Mucosa of descending colon (tissue), 3 donors: ENCODE measurements at regions not wholly inside any gene's neighbourhood (a gene's known extent, or its start where the extent isn't known, plus 50 kb on each side); places are given as distances from the start of the nearest gene placed in this dataset.

ENCODE experiments used
- ATAC-seq: fragments of 200-7000 bp; cut with Tn5 transposase; one replicate; pipeline ENCODE4 v1.9.1; 2020; ENCODE audit warnings: mild to moderate bottlenecking, moderate library complexity
- DNase-seq, 3 donors: peaks; one replicate each; pipeline ENCODE4 v3.0.0-alpha.2; 2020
- H3K36me3 ChIP-seq: fragments of 200-600 bp; one replicate; pipeline ENCODE4 v1.8.0; 2021; ENCODE audit warnings: low read depth, mild to moderate bottlenecking
- H3K4me1 ChIP-seq: fragments of 200-600 bp; one replicate; pipeline ENCODE4 v1.8.0; 2021; ENCODE audit warnings: low read depth, mild to moderate bottlenecking
- H3K4me3 ChIP-seq: fragments of 200-600 bp; one replicate; pipeline ENCODE4 v1.8.0; 2021; ENCODE audit warnings: mild to moderate bottlenecking
- H3K9me3 ChIP-seq: fragments of 200-600 bp; one replicate; pipeline ENCODE4 v1.8.0; 2021; ENCODE audit warnings: mild to moderate bottlenecking
- intact Hi-C, 2 donors: fragments of 100-400 bp; cut with DNase I in 1 of 2; cut with micrococcal nuclease in 1 of 2; formaldehyde crosslinking; loops; one replicate each; pipeline versions ENCODE4 v1.11.0 to v1.11.1; 2022; cut with DNase I, micrococcal nuclease
- TF ChIP-seq, protein P1 (sequence below): fragments of 200-600 bp; IDR thresholded peaks from one replicate; pipeline ENCODE4 v1.8.0; 2022; ENCODE audit warnings: antibody characterized with exemption, mild to moderate bottlenecking
- donor health status: DM: no; HTN: no; CAD: no; lungs with moderate emphysema.
- donor health status: DM: no; HTN: no; CAD: no.
- donor health status: DM: no; HTN: yes; CAD: no.

DNA sequence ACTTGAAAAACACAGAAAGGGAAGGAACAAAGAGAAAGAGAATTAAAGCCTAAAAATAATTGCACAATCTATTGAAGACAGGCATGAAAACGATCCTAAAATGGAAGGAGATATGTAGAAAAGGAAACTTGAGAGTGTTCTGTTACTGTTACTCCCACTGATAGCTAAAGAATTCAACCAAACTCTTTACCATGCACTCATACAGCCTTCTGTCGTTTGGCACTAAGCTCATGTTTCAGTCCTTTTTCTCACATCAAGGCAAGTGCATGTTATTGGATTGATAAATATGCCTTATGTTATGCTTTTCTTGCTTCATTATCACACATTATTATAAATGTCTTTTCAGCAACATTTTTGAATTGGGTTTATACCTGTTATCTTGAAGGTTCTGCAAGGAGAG lies 696.5 kb downstream of the EFNA5 start:
- intact Hi-C loops: no loop called here
- Histone ChIP-seq H3K36me3 (no peaks in the 10 kb centered on the region), H3K4me3 (no peak overlapping the region), H3K9me3 (no peaks in the 10 kb centered on the region), H3K4me1 (no peaks in the 10 kb centered on the region)
- no peak for ATAC-seq
- TF ChIP-seq, protein P1, sequence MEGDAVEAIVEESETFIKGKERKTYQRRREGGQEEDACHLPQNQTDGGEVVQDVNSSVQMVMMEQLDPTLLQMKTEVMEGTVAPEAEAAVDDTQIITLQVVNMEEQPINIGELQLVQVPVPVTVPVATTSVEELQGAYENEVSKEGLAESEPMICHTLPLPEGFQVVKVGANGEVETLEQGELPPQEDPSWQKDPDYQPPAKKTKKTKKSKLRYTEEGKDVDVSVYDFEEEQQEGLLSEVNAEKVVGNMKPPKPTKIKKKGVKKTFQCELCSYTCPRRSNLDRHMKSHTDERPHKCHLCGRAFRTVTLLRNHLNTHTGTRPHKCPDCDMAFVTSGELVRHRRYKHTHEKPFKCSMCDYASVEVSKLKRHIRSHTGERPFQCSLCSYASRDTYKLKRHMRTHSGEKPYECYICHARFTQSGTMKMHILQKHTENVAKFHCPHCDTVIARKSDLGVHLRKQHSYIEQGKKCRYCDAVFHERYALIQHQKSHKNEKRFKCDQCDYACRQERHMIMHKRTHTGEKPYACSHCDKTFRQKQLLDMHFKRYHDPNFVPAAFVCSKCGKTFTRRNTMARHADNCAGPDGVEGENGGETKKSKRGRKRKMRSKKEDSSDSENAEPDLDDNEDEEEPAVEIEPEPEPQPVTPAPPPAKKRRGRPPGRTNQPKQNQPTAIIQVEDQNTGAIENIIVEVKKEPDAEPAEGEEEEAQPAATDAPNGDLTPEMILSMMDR: no peak
- DNase-seq: no peak

DNA sequence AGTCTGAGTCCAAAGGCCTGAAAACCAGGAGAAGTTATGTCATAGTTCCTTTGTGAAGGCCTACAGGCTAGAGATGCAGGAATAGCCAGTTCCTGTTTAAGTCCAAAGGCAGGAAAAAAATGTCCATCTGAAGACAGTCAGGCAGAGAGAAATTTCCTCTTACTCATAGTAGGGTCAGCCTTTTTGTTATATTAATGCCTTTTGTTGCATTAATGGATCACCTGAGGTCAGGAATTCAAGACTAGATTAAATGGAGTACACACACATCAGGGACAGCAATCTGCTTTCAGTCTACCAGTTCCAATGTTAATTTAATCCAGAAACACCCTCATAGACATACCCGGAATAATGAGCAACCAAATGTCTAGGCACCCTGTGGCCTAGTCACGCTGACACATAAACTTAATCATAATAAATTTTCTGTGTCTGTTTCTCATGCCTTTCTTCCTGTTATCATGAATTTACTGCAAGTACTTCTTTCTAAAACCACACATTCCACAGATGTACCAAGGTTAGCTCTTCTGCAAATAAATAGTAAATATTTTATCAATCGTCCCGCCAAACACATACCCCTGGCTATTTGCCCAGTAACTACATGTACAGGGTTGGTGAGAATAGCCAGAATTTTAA lies 703.9 kb downstream of the EFNA5 start:
- no peaks in the 10 kb centered on the region for H3K9me3 ChIP-seq
- intact Hi-C loops: no loop called here
- TF ChIP-seq, protein P1: no peak
- H3K36me3 ChIP-seq: no peaks in the 10 kb centered on the region
- no peak for DNase-seq
- no peaks in the 10 kb centered on the region for H3K4me1 ChIP-seq
- no peak for ATAC-seq
- H3K4me3 ChIP-seq: no peak overlapping the region

DNA sequence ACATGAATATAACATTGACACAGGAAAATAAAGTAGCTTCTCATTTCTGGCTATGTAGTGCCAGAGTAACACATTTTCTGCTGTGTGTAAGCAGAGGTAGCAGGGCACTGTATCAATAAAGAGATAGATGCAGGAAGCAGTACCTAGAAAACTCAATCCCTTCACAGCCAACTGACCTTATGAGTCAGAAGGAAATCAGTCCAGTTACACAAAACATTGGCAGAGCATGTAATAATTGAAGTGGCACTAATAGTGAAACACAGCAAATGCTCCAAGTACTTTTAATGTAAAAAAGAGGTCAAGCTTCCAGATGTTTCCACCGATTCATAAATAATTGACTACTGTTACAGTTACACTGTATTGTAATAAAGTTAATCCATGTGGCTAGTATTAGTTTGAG lies 706.6 kb downstream of the EFNA5 start:
- Histone ChIP-seq H3K36me3 (no peaks in the 10 kb centered on the region), H3K9me3 (no peaks in the 10 kb centered on the region), H3K4me3 (no peak overlapping the region), H3K4me1 (no peaks in the 10 kb centered on the region)
- TF ChIP-seq, protein P1: no peak
- intact Hi-C loops: no loop called here
- ATAC-seq (no peak), DNase-seq (no peak)

DNA sequence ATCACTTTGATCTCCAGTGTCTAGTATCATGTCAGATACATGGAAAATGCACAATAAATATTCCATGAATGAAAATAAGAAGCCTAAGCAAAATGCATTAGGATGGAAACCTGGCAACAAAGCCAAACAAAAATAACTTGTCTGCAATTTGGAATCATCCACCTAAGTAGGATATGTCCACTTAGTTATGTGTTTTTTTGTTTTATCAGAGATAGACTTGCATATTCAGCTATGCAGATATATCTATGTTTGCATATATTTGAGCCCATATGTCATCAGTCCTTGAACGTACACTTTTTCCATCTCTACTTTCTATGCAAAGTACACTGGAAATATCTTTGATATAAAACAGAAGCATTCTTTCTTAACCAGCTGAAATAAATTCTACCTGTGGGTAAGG lies 707.1 kb downstream of the EFNA5 start:
- Histone ChIP-seq H3K36me3 (no peaks in the 10 kb centered on the region), H3K4me3 (no peak overlapping the region), H3K4me1 (no peaks in the 10 kb centered on the region), H3K9me3 (no peaks in the 10 kb centered on the region)
- ATAC-seq (no peak), DNase-seq (no peak)
- TF ChIP-seq, protein P1: no peak
- intact Hi-C loops: no loop called here

DNA sequence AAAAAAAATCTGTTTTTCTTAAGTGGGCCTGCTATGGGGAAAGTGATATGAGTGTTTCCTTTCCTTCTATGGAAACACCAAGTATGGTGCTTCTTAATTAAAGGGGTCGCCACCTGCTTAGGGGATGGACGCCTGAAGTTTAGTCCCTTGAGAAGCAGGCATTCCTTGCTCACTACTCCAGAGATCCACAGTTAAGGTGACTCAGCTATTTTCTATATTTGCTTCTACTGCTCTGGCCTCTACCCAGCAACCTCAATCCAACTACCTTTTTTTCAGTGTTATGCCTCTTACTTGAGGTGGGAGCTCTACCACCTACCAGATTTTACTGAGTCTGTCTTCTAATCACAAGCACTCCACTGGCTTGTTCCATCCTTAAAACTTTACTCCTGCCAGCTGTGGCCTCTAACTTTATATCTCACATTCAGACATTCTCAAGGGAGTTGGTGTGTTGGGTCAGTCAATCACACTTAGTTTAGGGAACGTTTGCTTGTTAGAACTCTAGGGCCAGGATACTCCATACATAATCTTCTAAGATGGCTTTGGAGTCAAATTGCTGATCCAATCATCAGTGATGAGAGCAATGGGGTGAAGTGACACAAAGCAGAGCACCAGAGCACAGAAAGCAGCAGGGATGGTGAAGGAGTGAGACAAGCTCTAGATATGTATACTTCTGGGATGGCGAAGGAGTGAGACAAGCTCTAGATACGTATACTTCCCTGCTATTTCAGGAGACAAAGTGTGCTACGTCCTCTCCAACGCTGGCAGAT lies 708.1 kb downstream of the EFNA5 start:
- ATAC-seq (no peak), DNase-seq (no peak)
- intact Hi-C loops: no loop called here
- no peaks in the 10 kb centered on the region for H3K36me3 ChIP-seq
- no peaks in the 10 kb centered on the region for H3K4me1 ChIP-seq
- H3K9me3 ChIP-seq: no peaks in the 10 kb centered on the region
- no peak overlapping the region for H3K4me3 ChIP-seq
- TF ChIP-seq, protein P1: no peak
